ENCODE measurements at regions not wholly inside any gene's neighbourhood (a gene's known extent, or its start where the extent isn't known, plus 50 kb on each side); places are given as distances from the start of the nearest gene placed in this dataset.

DNA sequence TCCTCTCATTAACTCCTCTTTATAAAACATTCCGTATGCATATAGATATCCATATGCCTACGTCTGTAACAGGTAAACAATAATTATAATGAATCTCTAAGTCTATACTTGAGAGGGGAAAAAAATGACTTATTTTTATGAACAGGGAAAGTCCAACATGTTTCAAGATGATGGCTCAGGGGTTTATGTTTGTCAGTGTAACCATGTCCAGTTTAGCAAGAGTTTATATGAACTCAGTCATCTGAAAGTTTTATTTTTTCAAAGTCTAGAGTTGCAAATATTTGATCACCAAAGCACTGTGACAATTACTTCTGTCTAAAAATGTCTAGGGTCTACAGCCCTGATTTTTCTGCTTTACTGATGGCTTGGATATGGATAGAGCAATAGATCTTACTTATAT lies 559.4 kb upstream of the KCNMB2 start:
- ChIA-PET POLR2A (no interaction called here), CTCF (no interaction called here)
- intact Hi-C loops (cut with micrococcal nuclease; ENCODE audit: unreplicated experiment) = no loop called here
- Histone ChIP-seq H3K9me3 (no peaks in the 10 kb centered on the region), H3K36me3 (ENCODE audit: control insufficient read depth, insufficient read depth, low read length) (no peaks in the 10 kb centered on the region), H3K4me3 (ENCODE audit: low read depth, low read length) (no peak overlapping the region), H3K4me1 (peaks cover 12% of the 10 kb centered on the region), H3K27me3 (replicated peaks; ENCODE audit: control insufficient read depth, insufficient read depth, low read length) (no peaks in the 10 kb centered on the region)
- TF ChIP-seq, protein P1, sequence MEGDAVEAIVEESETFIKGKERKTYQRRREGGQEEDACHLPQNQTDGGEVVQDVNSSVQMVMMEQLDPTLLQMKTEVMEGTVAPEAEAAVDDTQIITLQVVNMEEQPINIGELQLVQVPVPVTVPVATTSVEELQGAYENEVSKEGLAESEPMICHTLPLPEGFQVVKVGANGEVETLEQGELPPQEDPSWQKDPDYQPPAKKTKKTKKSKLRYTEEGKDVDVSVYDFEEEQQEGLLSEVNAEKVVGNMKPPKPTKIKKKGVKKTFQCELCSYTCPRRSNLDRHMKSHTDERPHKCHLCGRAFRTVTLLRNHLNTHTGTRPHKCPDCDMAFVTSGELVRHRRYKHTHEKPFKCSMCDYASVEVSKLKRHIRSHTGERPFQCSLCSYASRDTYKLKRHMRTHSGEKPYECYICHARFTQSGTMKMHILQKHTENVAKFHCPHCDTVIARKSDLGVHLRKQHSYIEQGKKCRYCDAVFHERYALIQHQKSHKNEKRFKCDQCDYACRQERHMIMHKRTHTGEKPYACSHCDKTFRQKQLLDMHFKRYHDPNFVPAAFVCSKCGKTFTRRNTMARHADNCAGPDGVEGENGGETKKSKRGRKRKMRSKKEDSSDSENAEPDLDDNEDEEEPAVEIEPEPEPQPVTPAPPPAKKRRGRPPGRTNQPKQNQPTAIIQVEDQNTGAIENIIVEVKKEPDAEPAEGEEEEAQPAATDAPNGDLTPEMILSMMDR (IDR thresholded peaks at IDR 0.05; ENCODE audit: insufficient read depth in 1 of 2, low read depth in 1 of 2, low read length in 1 of 2, severe bottlenecking in 1 of 2, unreplicated experiment in 1 of 2) = no peak
- BruUV-seq (replicated peaks) = no TSS peak
- Mint-ChIP-seq H3K9me3 (ENCODE audit: unreplicated experiment) (no peaks in the 10 kb centered on the region), H3K27ac (ENCODE audit: unreplicated experiment) (no peak overlapping the region), H3K4me3 (ENCODE audit: unreplicated experiment) (no peak overlapping the region), H3K27me3 (ENCODE audit: insufficient read depth, unreplicated experiment) (no peaks in the 10 kb centered on the region), H3K36me3 (ENCODE audit: insufficient read depth, unreplicated experiment) (no peaks in the 10 kb centered on the region), H3K4me1 (ENCODE audit: low read depth, unreplicated experiment) (peaks cover 7% of the 10 kb centered on the region)
- DNase-seq = no peak

- no peaks in the 10 kb centered on the region for H3K36me3 Mint-ChIP-seq (ENCODE audit: insufficient read depth, unreplicated experiment)
- no peak overlapping the region for H3K27ac Mint-ChIP-seq (ENCODE audit: unreplicated experiment)
- Histone ChIP-seq H3K36me3 (ENCODE audit: control insufficient read depth, insufficient read depth, low read length) (no peaks in the 10 kb centered on the region), H3K4me1 (peaks cover 12% of the 10 kb centered on the region), H3K4me3 (ENCODE audit: low read depth, low read length) (no peak overlapping the region), H3K9me3 (no peaks in the 10 kb centered on the region), H3K27me3 (replicated peaks; ENCODE audit: control insufficient read depth, insufficient read depth, low read length) (no peaks in the 10 kb centered on the region)
- no peak overlapping the region for H3K4me3 Mint-ChIP-seq (ENCODE audit: unreplicated experiment)
- peaks cover 7% of the 10 kb centered on the region for H3K4me1 Mint-ChIP-seq (ENCODE audit: low read depth, unreplicated experiment)
- ChIA-PET CTCF (no interaction called here), POLR2A (no interaction called here)
- intact Hi-C loops (cut with micrococcal nuclease; ENCODE audit: unreplicated experiment) = no loop called here
- DNase-seq = no peak
- H3K27me3 Mint-ChIP-seq (ENCODE audit: insufficient read depth, unreplicated experiment) = no peaks in the 10 kb centered on the region
- TF ChIP-seq, protein P1 (IDR thresholded peaks at IDR 0.05; ENCODE audit: insufficient read depth in 1 of 2, low read depth in 1 of 2, low read length in 1 of 2, severe bottlenecking in 1 of 2, unreplicated experiment in 1 of 2) = no peak
- BruUV-seq (replicated peaks) = no TSS peak
- H3K9me3 Mint-ChIP-seq (ENCODE audit: unreplicated experiment) = no peaks in the 10 kb centered on the region
These were observed 558.7 kb upstream of the KCNMB2 start for GRCh38 chr3:177977381-177978158.

- no peak overlapping the region for H3K27ac Mint-ChIP-seq (ENCODE audit: unreplicated experiment)
- no peak for DNase-seq
- Histone ChIP-seq H3K36me3 (ENCODE audit: control insufficient read depth, insufficient read depth, low read length) (no peaks in the 10 kb centered on the region), H3K4me3 (ENCODE audit: low read depth, low read length) (no peak overlapping the region), H3K9me3 (no peaks in the 10 kb centered on the region), H3K4me1 (no peaks in the 10 kb centered on the region), H3K27me3 (replicated peaks; ENCODE audit: control insufficient read depth, insufficient read depth, low read length) (no peaks in the 10 kb centered on the region)
- TF ChIP-seq, protein P1 (IDR thresholded peaks at IDR 0.05; ENCODE audit: insufficient read depth in 1 of 2, low read depth in 1 of 2, low read length in 1 of 2, severe bottlenecking in 1 of 2, unreplicated experiment in 1 of 2) = no peak
- no peaks in the 10 kb centered on the region for H3K27me3 Mint-ChIP-seq (ENCODE audit: insufficient read depth, unreplicated experiment)
- H3K36me3 Mint-ChIP-seq (ENCODE audit: insufficient read depth, unreplicated experiment) = no peaks in the 10 kb centered on the region
- ChIA-PET POLR2A (no interaction called here), CTCF (no interaction called here)
- no peaks in the 10 kb centered on the region for H3K4me1 Mint-ChIP-seq (ENCODE audit: low read depth, unreplicated experiment)
- H3K4me3 Mint-ChIP-seq (ENCODE audit: unreplicated experiment) = no peak overlapping the region
- no TSS peak for BruUV-seq (replicated peaks)
- intact Hi-C loops (cut with micrococcal nuclease; ENCODE audit: unreplicated experiment) = no loop called here
- no peaks in the 10 kb centered on the region for H3K9me3 Mint-ChIP-seq (ENCODE audit: unreplicated experiment)
These were observed 557.3 kb upstream of the KCNMB2 start for GRCh38 chr3:177978946-177979345.

Measured in Caco-2 (cell line).